Tibial nerve (tissue), 4 donors: ENCODE measurements at regions not wholly inside any gene's neighbourhood (a gene's known extent, or its start where the extent isn't known, plus 50 kb on each side); places are given as distances from the start of the nearest gene placed in this dataset.

Experiments
- CTCF ChIP-seq, 5 experiments: fragments of 200-600 bp in 3 of 5; fragments of 450-650 bp in 2 of 5; sonication (generic) in 3 of 5; IDR thresholded peaks; one replicate each; pipeline ENCODE4 v1.5.1; 2016 to 2019; ENCODE audit warnings: antibody characterized with exemption in 5 of 5, mild to moderate bottlenecking in 3 of 5, moderate library complexity in 2 of 5
- EP300 ChIP-seq, 2 donors: sonication (generic); formaldehyde crosslinking; IDR thresholded peaks; one replicate each; pipeline ENCODE4 v1.6.1; 2017; ENCODE audit warnings: antibody characterized with exemption in 2 of 2, mild to moderate bottlenecking in 1 of 2
- POLR2A ChIP-seq, 2 donors: fragments of 450-650 bp; IDR thresholded peaks; one replicate each; pipeline ENCODE4 v1.6.1; 2017; ENCODE audit warnings: antibody characterized with exemption in 2 of 2, mild to moderate bottlenecking in 2 of 2, moderate library complexity in 2 of 2

GRCh38 chr9:107992271-107992670, 502.7 kb upstream of the KLF4 start:
- no peak for TF ChIP-seq CTCF (IDR thresholded peaks at IDR 0.05)
- no peak for TF ChIP-seq POLR2A (IDR thresholded peaks at IDR 0.05)
- no peak for TF ChIP-seq EP300 (IDR thresholded peaks at IDR 0.05)
